Cardiac fibroblast (primary cell): ENCODE measurements at regions not wholly inside any gene's neighbourhood (a gene's known extent, or its start where the extent isn't known, plus 50 kb on each side); places are given as distances from the start of the nearest gene placed in this dataset.

Experiments used
- DNase-seq, 2 donors: peaks; one replicate each; pipeline versions ENCODE4 v3.0.0 to v3.0.0-alpha.2; 2010; ENCODE audit warnings: low read depth in 2 of 2
- H3K4me3 ChIP-seq, 2 donors: replicated peaks in 1 of 2; 1 replicate in 1 of 2; 2 replicates in 1 of 2; pipeline ENCODE4 v1.5.1; 2011; ENCODE audit warnings: low read depth in 2 of 2, low read length in 2 of 2, mild to moderate bottlenecking in 2 of 2, moderate library complexity in 1 of 2
- TF ChIP-seq, protein P1 (sequence below): IDR thresholded peaks from one replicate; pipeline ENCODE4 v1.5.1; 2011; ENCODE audit warnings: low read depth, mild to moderate bottlenecking, low read length, inconsistent platforms

DNA sequence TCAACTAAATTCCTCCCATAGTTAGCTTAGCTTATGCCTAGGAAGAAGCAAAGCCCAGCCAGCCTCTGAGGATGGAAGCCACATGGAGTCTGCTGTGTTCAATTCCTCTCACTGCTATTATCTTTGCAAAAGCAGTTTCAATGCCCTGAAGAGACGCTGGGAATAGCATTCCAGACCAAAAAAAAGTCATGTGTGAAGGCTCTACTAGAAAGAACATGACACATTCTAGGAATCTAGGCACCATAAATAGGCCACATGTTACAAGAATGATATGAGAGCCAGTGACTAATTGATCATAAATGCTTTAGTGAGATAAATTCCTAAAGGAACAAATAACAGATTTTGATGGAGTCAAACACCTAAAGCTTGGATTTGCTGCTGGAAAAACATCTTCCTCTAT lies 800.8 kb downstream of the TUSC7 start:
- TF ChIP-seq, protein P1, sequence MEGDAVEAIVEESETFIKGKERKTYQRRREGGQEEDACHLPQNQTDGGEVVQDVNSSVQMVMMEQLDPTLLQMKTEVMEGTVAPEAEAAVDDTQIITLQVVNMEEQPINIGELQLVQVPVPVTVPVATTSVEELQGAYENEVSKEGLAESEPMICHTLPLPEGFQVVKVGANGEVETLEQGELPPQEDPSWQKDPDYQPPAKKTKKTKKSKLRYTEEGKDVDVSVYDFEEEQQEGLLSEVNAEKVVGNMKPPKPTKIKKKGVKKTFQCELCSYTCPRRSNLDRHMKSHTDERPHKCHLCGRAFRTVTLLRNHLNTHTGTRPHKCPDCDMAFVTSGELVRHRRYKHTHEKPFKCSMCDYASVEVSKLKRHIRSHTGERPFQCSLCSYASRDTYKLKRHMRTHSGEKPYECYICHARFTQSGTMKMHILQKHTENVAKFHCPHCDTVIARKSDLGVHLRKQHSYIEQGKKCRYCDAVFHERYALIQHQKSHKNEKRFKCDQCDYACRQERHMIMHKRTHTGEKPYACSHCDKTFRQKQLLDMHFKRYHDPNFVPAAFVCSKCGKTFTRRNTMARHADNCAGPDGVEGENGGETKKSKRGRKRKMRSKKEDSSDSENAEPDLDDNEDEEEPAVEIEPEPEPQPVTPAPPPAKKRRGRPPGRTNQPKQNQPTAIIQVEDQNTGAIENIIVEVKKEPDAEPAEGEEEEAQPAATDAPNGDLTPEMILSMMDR: no peak
- H3K4me3 ChIP-seq: no peak overlapping the region
- DNase-seq: peak in 1 of 2 donors; percentile 4

GRCh38 chr3:117512975-117513374 lies 803.4 kb downstream of the TUSC7 start:
- TF ChIP-seq, protein P1: no peak
- no peak for DNase-seq
- no peak overlapping the region for H3K4me3 ChIP-seq

GRCh38 chr3:117515309-117515708 lies 805.7 kb downstream of the TUSC7 start:
- TF ChIP-seq, protein P1: no peak
- no peak for DNase-seq
- H3K4me3 ChIP-seq: no peak overlapping the region

- DNase-seq: no peak
- H3K4me3 ChIP-seq: no peak overlapping the region
- TF ChIP-seq, protein P1: no peak
Observed at GRCh38 chr3:117518364-117518763, 808.8 kb downstream of the TUSC7 start.

DNA sequence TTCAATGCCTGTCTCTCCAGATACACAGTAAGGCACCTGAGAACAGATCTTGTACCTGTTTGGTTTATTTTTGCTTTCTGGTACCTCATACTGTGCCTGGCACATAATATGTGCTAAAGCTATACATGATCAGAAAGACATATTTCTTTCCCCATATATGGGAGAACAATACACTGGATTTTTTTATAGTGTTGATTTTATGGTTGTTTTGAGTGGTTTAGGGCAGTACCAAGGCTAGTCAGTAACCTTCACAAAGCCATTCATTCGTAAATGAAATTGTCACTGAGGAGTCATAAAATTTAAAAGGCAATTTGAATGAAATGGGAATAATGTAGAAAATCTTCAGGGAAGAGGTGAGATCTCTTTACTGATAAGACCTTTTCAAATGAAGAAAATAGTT lies 810.2 kb downstream of the TUSC7 start:
- TF ChIP-seq, protein P1: no peak
- H3K4me3 ChIP-seq: no peak overlapping the region
- no peak for DNase-seq

DNA sequence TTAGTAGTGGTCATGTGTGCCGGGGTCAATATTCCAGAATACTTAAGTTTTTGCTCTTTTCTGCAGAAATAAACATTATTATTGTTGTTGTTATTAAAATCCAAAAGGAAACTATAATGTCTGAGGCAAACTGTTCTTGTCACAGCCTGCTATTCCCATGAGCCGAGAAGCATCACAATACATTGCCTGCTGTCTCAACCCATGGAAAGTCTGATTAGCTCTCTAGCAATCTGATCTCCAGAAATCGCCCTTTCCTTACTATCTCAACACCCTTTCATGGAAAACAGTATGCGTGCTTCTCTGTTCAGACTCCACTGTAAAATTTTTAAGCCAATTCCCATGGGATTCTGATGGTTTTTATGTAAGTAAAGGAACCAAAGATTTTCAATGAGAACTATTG lies 811.0 kb downstream of the TUSC7 start:
- TF ChIP-seq, protein P1: no peak
- no peak for DNase-seq
- no peak overlapping the region for H3K4me3 ChIP-seq

- H3K4me3 ChIP-seq: no peak overlapping the region
- TF ChIP-seq, protein P1: no peak
Observed at GRCh38 chr3:117523418-117523817, 813.8 kb downstream of the TUSC7 start.

More at GRCh38 chr3:117523418-117523817, 813.8 kb downstream of the TUSC7 start:
- DNase-seq: no peak
